Myocyte (in vitro differentiated cells): ENCODE measurements at regions not wholly inside any gene's neighbourhood (a gene's known extent, or its start where the extent isn't known, plus 50 kb on each side); places are given as distances from the start of the nearest gene placed in this dataset.

Experiments used
- DNase-seq: peaks from one replicate; pipeline ENCODE4 v3.0.0-alpha.2; 2012; ENCODE audit warnings: low read depth

DNA sequence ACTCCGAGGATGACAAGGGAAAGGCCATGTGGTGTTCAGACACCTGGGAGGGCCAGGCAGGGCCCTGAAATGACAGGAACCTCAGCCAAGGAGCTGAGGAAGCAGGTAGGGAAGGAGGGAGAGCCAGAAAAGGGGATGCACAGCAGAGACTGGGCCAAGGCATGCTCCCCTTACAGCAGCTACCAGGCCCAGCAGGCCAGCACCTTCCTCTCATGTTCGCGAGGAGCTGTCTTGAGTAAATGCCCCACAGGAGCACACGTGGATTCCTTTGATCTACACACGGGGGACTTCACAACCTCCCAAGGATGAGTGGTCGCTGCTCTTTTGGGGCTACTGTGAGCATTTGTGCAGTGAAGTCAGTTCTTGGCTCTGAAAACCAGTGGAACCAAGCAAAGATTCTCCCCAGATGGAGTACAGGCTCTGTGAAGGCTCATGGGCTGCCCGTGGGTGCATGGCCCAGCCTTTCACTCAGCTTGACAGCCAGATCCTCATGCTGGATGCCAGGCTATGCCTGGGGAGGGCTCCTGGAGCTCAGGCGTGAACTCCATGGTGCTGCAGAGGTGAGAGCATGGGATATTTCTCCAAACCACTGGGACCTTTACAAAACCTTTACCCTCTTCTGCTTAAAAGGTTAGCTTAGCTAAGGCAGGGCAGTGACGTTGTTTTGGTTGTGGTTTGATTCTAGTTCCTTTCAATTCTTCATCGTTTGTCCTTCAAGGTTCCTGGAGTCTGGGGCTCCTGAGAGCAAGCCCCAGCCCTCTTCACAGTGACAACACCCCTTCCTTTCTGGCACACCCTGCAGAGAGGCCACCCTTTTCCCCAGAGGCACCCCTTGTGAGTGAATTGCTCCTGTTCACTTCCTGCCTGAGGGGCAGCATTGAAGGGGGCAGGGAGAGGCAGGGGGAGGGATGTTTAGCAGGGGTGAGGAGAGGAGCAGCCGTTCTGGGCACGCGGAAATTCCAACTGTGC is 74.2 kb upstream of the ZPBP start:
- no peak for DNase-seq

DNA sequence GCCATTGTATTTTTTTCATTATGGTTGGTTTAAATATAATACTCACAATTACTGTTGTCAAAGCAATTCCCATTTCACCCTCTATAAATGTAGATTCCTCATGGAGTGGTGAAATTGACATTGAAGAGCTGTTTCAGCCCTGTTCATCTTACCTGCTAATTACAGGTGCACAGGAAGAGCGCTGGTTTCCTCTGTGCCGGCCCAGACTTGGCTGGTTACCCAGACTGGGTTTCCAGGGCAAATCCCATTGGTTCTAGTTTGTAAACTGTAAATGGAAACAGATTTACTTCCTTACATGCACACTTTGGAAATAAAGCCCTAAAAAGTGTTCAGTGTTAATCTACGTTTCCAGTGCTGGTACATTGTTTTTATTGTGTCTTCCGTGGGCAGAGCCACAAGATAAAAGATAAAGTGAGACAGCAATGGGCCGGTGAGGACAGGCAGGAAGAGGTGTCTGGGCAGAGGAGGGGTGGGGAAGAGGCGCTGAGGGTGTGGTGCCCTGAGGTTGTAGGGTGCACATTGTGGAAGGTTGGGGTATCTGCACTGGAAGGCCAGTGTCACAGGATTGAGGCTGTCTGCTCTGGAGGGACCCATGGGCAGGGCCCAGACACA is 71.6 kb upstream of the ZPBP start:
- DNase-seq: no peak

DNA sequence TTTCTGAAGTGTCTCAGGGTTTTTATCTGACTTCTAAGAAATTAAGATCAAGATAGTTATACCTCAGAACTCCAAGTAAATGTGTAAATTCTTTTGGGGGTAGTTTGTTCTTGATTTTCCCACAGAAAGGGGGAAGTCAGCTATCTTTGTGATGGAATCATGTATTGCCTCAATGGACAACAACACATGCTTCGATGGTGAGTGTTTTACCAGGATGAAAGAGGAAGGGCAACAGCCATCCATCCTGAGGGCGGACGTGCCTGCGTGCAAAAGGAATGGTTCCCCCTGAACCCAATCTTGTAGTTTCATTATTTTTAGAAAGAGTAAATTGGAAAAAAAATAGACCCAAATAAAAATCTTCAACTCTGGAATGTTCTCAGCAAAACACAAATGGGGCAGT is 67.2 kb upstream of the ZPBP start:
- DNase-seq: no peak

DNA sequence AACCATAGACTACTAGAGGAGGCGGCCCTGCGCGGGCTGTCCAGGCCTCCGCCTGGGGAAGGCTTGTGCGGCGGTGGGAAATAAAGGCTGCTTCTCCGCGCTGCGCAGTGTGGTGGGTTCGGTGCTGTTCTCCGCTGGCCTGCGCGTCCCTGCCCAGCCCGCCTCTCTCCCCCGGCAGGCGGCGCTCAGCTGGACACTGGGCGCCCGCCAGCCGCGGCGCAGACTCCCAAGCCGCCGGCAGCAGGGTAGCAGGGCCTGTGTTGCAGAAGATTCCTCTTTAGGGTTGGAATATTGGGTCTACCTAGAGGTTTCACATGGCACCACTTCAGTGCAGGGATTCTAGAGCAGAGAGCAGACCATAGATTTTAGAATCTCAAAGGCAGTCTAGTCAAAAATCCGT is 66.1 kb upstream of the ZPBP start:
- DNase-seq: no peak

DNA sequence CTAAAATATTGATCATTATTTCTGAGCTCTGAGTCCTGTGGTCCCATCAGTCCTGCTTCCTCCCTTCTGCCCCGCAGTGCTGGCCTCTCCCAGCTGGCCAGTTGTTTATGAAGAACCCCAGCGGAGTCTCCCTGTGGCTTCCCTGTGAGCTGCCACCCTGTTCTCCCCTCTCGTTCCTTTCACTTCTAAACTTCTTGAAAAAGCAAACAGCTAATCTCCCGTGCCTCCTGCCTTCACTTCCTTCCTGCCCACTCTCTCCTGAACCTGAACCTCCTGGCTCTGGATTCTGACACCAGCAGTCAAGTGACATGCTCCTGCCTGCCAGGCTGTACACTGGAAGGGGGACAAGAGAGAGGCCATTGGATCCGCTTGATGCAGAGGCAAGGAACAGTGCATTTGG is 63.7 kb upstream of the ZPBP start:
- DNase-seq: no peak

DNA sequence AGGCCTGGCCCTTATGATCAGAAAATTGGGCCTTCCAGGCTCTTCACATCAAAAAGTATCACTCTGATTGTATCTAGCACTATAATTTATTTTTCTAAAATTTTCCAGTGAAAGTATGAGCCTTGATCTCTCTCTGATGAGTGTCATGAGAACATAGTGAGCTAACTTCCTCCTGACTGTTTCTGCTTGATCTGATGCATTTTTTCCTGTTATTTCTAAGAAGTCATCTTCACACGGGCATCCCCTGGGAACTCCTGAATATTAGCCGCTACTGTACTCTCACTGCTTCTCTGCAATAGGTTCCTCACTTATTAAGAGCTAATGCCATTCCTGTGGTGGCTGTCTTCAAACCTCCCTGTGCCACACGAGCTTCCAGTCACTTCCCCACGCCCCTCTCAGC is 63.1 kb upstream of the ZPBP start:
- no peak for DNase-seq

DNA sequence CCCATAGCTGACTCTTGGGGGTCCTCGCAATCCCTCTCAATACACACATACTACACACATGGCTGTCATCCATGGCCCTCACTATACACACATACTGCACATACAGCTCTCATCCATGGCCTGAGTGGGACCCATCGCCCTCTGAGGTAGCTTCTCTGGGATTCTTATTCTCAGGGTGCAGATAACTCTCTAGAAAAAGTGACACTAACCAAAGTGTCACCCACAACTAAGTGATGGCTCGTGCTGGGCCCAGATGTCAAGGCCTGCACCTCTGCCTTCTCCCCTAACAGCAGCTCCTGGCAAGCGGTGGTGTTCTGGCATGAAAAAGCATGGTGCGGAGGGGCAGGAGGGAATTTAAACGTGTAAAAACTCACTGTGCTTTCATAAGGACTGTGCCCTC is 62.7 kb upstream of the ZPBP start:
- DNase-seq: no peak

DNA sequence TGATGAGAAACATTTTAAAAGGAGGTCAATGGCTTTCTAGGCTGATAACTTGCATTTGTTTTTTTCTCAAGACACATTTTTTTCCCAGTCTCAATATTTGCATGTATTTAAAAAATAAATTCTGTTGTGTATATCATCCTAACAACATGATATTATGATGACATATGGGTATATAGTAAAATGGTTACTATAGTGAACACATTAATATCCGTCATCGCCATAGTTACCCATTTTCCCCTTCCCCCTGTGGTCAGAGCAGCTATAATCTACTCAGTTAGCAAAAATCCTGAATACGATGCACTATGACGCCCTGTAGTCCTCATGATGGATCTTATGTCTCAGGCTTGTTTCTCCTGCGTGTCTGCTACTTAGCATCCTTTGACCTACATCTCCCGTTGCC is 60.9 kb upstream of the ZPBP start:
- DNase-seq: no peak

DNA sequence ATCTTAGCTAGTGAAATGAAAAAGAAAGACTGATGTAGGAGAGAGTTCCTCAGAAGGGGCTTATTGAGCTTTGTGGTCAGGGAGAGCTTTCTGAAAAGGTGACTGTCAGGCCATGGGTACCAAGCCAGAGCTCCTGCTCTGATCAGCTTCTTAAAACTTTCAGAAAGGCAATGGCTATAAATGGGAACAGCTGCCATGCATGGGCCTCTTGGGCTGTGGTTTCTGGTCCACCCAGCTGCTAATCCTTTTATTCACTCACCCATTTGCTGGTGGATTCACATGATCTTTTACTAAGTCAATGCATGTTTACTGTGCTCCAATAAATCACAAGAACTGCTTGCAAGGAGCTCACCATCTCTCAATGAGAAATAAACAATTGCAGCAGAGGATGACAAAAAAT is 60.1 kb upstream of the ZPBP start:
- peak; percentile 32 for DNase-seq

DNA sequence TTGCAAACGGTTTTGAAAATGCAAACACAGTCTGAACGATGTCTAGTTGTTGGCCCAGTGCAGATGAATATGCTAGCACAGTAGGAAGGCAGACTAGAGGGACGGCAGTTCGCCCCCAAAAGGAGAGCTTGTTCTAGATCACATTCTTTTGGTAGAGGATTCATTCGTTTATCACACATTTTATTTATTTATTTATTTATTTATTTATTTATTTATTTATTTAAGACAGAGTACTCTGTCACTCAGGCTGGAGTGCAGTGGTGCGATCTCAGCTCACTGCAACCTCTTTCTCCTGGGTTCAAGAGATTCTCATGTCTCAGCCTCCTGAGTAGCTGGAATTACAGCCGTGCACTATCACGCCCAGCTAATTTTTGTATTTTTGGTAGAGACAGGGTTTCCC is 59.4 kb upstream of the ZPBP start:
- no peak for DNase-seq

DNA sequence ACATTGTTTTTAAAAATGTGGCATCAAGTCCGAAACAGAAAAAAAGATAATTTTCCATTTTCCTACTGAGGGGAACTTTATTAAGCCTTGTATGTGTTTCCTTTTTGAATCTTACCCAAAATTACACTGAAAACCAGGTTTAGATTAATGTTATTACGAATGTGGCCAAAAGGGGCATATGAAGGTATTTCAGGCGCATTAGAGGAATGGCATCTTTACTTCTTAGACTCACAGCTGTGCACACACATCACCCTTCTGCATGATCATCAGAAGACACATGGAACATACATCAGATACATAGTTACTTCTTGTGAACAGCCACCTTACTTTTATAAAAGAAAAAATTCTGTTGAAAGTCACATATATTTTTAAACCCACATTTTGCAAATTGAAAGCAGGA is 58.6 kb upstream of the ZPBP start:
- no peak for DNase-seq

DNA sequence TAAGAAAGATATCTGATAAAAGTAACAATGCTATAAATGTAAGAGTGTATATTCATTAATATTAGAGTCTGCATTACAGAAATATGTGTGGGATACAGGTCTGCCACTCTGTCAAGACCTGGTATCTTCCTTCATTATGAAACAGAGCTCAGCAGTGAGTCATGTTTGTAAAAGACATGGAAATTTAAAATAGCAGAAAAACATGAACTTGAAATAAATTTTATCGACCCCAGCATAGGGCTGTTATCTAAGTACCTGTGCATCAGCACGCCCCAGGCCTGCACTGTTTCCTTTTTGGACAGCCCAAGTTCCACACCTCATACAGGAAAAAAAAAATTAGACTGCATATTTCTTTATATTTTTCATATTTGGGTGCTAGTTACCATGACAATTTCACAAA is 58.0 kb upstream of the ZPBP start:
- no peak for DNase-seq

DNA sequence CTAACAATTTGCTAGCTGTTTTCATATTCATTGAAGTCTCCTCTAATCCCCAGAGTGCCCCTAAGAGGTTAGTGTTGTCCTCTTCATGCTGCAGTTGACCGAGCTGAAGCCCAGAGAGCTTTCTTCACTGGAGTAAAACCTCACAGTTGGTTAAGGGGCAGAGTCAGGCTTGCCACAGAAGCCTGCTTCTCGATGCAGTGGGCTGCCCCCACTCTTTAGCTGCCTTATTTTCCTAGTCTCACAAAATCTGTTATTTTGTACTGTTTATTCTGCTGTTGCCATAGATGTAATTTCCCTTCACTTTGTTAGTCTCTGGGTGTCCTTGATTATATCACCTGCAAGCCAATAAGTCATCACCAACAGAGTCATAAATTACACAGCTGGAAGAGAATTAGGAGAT is 56.3 kb upstream of the ZPBP start:
- no peak for DNase-seq

DNA sequence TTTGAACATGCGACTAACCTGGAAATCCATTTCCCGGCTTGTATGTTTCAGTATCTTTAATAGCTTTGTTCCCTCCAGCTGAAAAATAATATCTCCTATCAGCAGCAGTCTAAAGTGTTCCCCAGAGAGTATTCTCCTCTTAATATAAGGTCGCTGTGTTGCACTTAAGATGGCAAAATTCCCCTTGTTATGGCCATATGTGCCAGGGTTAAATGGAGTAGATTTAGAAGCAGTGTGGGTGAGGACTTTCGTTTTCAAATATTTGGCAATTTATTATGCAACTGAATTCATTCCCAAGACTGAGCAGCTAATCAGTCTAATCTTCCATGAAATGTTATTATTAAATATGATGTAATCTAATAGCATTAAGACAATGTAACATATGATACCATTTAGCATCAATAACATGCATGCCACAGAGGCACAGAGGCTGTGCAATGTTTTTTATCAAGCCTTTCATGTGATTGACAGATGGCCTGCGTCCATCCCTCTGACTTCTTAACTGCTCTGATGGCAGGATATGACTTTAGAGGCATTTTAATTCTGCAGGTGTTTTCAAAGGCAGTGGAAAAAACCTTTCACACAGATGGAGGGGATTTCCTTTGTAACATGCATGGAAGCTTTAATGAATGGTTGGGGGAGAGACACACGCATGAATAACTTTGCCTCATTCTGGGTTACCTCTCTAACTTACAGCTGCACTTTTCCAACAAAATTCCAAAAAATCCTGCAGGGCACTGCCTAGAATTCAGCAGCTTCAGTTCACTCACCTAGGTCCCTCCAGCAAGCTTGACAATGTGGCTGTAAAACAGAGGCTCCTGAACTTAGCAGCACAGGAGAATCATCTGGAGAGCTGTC is 55.1 kb upstream of the ZPBP start:
- no peak for DNase-seq

DNA sequence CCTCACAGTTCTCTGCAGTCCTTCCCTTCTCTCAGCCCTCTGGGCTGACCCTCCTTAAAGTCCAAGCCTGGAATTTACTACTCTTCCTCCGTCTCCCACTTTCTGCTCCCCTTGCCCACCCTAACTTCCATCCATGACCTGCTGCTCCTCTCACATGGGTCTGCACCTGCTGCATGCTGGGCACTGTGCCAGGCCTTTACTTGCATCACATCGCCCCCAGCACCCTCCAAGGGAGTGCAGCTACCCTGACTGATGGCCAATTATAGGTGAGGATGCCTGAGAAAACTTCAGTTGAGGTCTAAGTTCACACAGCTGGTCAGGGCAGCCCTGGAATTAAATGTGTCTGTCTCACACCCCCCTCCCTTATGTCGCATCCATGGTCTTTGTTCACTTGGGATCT is 53.6 kb upstream of the ZPBP start:
- DNase-seq: no peak

DNA sequence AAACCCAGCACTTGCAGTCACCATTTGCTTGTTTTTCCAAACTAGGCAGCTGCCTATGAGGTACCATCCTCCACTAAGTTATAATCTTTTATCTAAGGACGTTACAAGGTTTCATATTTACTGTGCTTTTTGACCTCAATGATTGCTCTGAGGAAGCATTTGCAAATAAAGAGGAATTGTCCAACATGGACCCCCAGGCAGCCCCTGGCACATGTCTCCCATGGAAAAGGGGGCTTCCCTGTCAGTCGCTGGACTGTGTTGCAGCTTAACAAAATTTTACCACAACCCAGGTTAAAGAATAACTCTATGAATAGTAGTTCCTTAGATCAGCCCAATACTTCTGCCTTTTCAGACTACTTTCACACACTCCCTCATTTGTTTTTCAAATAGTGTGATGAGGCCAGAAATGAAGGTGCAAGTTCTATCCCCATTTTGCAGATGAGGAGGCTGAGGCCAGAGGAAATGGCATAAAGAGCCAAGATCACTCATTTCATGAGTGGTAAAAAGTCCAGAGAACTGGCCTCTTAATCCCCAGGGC is 52.8 kb upstream of the ZPBP start:
- no peak for DNase-seq

DNA sequence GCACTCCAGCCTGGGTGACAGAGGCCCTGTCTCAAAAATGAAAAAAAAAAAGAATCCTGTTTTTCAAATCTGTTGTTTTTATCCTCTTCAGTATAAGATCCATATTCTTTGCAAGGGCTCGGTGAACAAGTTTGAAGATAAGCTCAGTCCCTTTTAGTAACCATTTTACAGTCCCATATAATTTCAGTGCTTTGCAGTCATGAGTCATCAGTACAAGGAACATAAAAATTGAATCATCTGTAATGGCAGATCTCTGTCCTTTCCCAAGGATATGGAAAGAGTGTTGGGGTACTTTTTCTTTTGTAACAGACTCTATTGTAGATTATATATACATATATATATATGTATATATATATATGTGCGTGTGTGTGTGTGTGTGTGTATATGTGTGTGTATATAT is 52.2 kb upstream of the ZPBP start:
- DNase-seq: no peak
